ENCODE measurements at regions not wholly inside any gene's neighbourhood (a gene's known extent, or its start where the extent isn't known, plus 50 kb on each side); places are given as distances from the start of the nearest gene placed in this dataset.

DNA sequence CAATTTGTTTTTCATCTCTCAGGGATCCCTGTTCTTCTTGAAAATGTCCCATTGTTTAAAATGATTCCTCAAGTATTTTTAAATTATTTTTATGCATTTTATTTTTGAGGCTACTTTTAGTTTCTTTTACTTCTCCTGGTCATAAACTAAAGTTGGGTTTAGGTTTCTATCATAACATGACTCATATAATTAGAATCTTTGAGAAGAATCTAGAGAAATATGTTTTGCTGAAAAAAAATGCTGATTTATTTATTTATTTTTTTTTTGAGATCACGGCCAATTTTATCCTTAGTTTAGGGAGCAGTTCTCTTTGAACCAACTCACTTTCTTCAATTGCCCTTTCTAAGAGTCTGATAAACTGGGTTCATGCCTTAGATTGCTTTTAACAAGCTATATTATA, 1157.1 kb downstream of the BCL11B start:
- DNase-seq (ENCODE audit: low spot score): no peak
- intact Hi-C loops (cut with DNase I): no loop called here

DNA sequence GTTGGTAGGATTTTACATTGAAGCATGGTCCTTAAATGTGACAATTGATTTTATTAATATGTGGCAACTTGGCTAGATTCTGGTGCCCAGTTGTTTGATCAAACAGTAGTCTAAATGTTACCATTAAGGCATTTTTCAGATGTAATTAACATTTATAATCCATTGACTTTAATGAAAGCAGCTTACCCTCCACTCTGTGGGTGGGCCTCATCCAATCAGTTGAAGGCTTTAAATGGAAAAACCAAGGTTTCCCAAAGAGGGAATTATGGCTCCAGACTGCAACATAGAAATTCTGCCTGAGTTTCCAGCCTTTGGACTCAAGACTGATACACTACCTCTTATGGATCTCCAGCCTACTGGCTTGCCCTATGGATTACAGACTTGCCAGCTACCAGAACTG, 1153.2 kb downstream of the BCL11B start:
- DNase-seq (ENCODE audit: low spot score): no peak
- intact Hi-C loops (cut with DNase I): no loop called here

DNA sequence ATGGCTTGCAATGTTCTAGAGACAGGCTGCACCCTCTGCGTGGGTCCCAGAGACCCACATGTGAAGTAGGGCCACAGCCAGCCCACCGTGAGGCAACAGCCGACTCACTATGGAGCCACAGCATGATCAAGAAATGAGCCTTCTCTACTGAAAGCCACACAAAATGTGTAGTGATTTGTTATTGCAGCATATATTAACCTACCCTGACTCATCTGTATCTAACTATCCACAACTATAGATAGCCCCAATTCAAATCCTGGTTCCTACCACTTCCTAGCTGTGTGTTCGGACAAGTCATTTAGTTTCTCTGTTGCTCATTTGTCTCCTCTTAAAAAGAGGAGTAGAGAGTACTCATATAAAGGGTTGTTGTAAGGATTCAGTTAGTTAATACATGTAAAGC, 1152.3 kb downstream of the BCL11B start:
- intact Hi-C loops (cut with DNase I): no loop called here
- DNase-seq (ENCODE audit: low spot score): no peak

DNA sequence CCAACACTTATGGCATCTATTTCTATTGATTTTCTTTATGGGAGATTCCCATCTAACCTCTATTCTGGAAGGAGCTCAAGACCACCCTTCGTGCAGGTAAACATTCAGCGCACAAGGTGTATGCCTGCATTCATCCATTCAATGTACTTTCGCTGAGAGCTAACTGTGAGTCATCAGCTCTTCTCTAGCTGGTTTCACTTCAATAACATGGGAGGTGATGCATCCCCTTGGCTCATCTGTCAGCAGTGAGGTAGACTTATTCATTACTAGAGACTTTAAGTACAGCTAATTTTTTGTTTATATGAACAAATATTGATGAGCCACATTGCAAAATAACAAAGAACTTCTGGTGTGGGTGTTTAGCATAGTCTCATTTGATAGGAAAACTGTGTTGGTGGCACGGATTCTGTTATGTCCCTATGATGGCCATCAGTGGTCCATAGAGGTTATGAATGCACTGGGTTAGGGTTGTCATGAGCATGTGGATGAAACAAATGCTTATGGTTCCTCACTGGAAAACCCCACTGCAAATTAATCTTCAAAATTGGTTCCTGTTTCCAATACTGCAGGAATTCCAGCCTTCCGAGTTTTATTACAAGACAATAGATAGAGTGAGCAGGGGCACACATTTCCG, 1151.0 kb downstream of the BCL11B start:
- intact Hi-C loops (cut with DNase I): no loop called here

GRCh38 chr14:98122527-98122926, 1149.5 kb downstream of the BCL11B start:
- no peak for DNase-seq (ENCODE audit: low spot score)
- intact Hi-C loops (cut with DNase I): no loop called here

More for the DNA sequence above, 1151.0 kb downstream of the BCL11B start:
- DNase-seq (ENCODE audit: low spot score): no peak

GRCh38 chr14:98130691-98131090, 1141.3 kb downstream of the BCL11B start:
- intact Hi-C loops (cut with DNase I): no loop called here
- no peak for DNase-seq (ENCODE audit: low spot score)

GRCh38 chr14:98131406-98131805, 1140.6 kb downstream of the BCL11B start:
- no peak for DNase-seq (ENCODE audit: low spot score)
- intact Hi-C loops (cut with DNase I): no loop called here

DNA sequence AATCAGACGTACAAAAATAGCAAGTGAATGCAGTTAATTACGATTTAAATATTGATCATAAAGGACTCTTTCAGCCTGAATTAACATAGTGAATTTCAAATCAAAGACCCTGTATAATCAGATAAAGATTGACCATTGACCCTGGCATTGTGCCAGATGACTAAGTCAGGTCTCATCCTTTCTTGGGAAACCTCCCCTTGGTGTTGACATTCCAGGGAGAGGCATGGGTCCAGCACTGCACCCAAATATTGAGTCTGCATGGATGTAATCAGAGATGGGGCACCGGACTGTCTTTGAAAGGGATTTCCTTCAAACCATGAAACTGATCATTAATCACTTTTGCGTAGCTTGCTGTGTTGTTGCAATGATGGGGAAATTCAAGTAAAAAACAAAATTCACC, 1138.2 kb downstream of the BCL11B start:
- no peak for DNase-seq (ENCODE audit: low spot score)
- intact Hi-C loops (cut with DNase I): no loop called here

DNA sequence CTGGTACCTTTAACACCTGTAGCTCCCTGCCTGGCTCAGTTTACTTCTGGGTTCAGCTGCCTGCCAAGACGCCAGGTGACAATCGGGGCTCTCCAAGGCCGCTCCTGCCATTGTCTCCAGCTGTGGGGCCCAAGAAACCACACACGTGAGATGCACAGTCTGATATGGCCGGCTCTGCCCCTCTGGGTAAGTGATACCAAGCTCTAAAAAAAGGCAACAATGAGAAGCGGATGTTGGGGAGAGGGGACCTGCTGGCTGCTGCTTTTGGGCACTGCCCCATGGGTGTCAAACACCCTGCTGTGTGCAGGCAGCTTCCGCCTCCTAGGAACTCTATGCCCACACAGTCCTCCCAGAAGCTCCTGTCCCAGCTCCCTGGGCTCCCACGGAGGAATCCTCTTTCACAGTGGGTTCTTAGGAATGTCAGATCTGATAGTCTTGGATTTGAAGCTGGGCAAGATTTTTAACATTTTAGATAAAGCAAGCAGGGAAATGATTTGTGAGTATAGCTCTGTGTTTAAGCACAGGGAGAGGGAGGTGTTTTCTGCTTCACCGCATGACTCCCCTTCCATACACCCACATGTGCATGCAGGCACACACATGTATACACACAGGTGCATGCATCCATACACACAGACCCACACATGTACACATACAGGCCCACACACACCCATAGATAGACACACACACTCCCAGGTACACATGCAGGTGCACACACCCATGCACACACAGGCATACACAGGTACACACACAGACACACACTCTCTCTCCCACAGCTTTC, 1135.8 kb downstream of the BCL11B start:
- DNase-seq (ENCODE audit: low spot score): no peak
- intact Hi-C loops (cut with DNase I): no loop called here

GRCh38 chr14:98137131-98138025, 1134.6 kb downstream of the BCL11B start:
- no peak for DNase-seq (ENCODE audit: low spot score)
- intact Hi-C loops (cut with DNase I): no loop called here

DNA sequence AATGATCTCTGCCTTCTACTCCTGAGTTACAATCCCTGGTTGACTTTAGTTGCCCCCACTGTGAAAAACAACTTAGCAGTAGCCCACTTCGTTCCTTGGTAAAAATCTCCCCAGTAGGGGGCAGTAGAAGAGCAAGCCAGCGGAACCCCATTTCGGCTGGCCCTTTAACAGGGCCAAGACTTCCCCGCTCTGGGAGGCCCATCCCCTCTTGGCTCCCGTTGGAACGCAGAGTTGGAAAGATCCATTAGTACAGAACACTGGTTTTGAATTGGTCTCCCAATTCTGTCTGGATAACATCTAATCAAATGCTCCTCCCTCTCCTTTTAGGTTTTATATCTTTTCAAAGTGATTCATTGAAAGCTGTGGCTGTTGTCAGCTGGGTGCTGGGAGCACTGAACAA, 1133.3 kb downstream of the BCL11B start:
- intact Hi-C loops (cut with DNase I): no loop called here
- no peak for DNase-seq (ENCODE audit: low spot score)

- DNase-seq (ENCODE audit: low spot score): no peak
- intact Hi-C loops (cut with DNase I): no loop called here
Measured at GRCh38 chr14:98140862-98141530, 1131.0 kb downstream of the BCL11B start.

DNA sequence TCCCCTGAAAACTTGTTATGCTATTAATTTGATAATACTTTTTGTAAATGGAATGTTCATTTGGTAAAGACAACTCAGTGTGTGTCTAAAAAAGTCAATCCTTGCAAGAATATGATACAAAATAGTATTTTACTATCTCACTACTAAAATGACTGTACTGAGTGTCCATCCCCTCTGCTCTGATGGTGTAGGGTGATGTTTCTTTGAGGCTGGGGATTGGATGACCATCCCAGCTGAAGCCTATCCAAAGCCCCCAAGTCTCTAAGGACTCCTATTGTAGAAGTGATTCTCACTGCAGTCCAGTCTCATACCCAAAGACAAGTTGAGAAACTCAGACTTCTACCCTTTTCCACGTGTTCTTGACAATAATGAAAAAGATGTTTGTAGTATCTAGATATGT, 1128.4 kb downstream of the BCL11B start:
- no peak for DNase-seq (ENCODE audit: low spot score)
- intact Hi-C loops (cut with DNase I): no loop called here

GRCh38 chr14:98144964-98145363, 1127.0 kb downstream of the BCL11B start:
- intact Hi-C loops (cut with DNase I): no loop called here
- no peak for DNase-seq (ENCODE audit: low spot score)

- DNase-seq (ENCODE audit: low spot score): no peak
- intact Hi-C loops (cut with DNase I): no loop called here
Measured at GRCh38 chr14:98146416-98146815, 1125.6 kb downstream of the BCL11B start.

DNA sequence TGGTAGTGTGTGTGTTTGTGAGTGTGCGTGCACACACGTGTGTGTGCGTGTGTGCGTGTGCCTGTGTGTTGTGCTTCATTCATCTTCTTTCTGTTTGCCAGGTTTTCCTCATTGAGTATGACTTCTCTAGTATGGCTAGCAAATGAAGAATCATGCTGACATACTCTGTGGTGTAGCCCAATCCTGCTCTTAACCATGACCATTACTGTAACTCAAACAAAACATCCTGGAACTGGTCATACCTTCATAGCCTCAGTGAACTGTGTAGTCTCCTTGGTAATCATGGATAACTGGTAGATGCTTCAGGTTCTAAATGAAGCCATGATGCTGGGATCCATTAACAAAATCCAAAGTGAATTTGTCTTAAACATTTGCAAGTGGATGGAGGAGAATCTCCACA, 1117.7 kb downstream of the BCL11B start:
- intact Hi-C loops (cut with DNase I): no loop called here
- no peak for DNase-seq (ENCODE audit: low spot score)

- intact Hi-C loops (cut with DNase I): no loop called here
Measured at GRCh38 chr14:98156411-98156810, 1115.6 kb downstream of the BCL11B start.

DNA sequence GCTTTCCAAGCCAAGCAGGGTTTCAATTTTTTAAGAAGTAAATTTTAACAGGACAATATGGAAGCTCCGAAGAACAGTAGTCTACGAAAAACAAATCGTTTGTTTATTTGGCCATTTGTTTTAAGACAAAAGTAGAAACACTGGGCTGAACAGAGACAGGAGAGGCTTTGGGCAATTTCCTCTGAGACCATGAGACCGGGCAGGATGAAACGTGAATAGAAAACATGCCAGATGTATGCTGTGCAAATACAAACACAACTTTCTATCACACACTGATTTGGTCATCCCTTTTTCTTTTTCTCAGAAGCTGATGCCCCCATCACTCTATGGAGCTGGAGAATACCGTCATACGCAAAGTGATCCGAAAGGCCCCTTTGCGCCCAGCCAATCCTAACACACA, 1111.1 kb downstream of the BCL11B start:
- intact Hi-C loops (cut with DNase I): no loop called here
- DNase-seq (ENCODE audit: low spot score): no peak

More at GRCh38 chr14:98156411-98156810, 1115.6 kb downstream of the BCL11B start:
- DNase-seq (ENCODE audit: low spot score): no peak

DNA sequence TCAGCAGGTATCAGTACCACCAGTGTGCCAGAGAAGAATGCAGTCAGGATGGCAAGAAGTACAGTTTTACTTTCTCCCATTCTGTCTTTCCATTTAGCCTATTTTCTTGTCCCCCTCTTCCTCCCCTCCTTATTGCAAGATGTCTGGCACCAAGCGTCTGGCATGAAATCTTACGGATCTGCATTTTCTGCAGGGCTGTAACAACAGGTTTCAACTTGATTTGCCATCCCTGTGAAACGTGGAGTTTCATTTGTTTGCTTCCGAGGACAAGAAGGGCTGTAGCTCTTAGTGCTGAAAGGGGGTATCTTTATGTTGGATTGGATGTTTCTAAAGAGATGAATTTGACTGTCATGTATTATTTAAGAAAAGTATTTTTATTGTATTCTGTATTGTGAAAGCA, 1110.6 kb downstream of the BCL11B start:
- intact Hi-C loops (cut with DNase I): no loop called here
- DNase-seq (ENCODE audit: low spot score): no peak
